Psoas muscle (tissue), 7 donors: ENCODE measurements at regions not wholly inside any gene's neighbourhood (a gene's known extent, or its start where the extent isn't known, plus 50 kb on each side); places are given as distances from the start of the nearest gene placed in this dataset.
"Not testable (repeated sequence)": the region's sequence is repeated elsewhere in the genome, so short reads cannot be mapped to it uniquely, and the experiment has no call there.

Source experiments
- ATAC-seq, 4 donors: fragments of 200-7000 bp; cut with Tn5 transposase; one replicate each; pipeline ENCODE4 v1.9.1; 2020; ENCODE audit warnings: moderate library complexity in 3 of 4, mild to moderate bottlenecking in 2 of 4
- DNase-seq, 2 donors: peaks; one replicate each; pipeline ENCODE4 v3.0.0-alpha.2; 2020
- H3K27ac ChIP-seq: fragments of 200-600 bp; one replicate; pipeline ENCODE4 v1.8.0; 2022
- H3K27me3 ChIP-seq, 3 donors: fragments of 200-600 bp in 1 of 3; one replicate each; pipeline versions ENCODE4 v1.6.1 to v1.8.0; 2013 to 2022; ENCODE audit warnings: low read length in 2 of 3, mild to moderate bottlenecking in 2 of 3, moderate library complexity in 1 of 3; ENCODE audit not compliant: insufficient read depth in 3 of 3
- H3K36me3 ChIP-seq, 2 donors: fragments of 200-600 bp in 1 of 2; one replicate each; pipeline versions ENCODE4 v1.6.1 to v1.8.0; 2013 to 2022; ENCODE audit warnings: low read depth in 1 of 2, mild to moderate bottlenecking in 1 of 2, moderate library complexity in 1 of 2; ENCODE audit not compliant: insufficient read depth in 1 of 2
- H3K4me1 ChIP-seq: fragments of 200-600 bp; one replicate; pipeline ENCODE4 v1.8.0; 2022
- H3K4me3 ChIP-seq: fragments of 200-600 bp; one replicate; pipeline ENCODE4 v1.8.0; 2022; ENCODE audit warnings: mild to moderate bottlenecking
- H3K9me3 ChIP-seq: fragments of 200-600 bp; one replicate; pipeline ENCODE4 v1.8.0; 2022
- WGBS, 3 donors: extraction: QIAGEN DNeasy Blood & Tissue Kit; methylation state at CpG; one replicate each; pipeline versions ENCODE4 v1.1.6 to v1.1.7; 2013; 5-methylcytosine and 5-hydroxymethylcytosine counted together
- intact Hi-C, 2 donors: fragments of 100-400 bp; cut with DNase I; formaldehyde crosslinking; loops; one replicate each; pipeline versions ENCODE4 v1.11.0 to v1.14.2; 2022
- TF ChIP-seq, protein P1 (sequence below): fragments of 200-600 bp; IDR thresholded peaks from one replicate; pipeline ENCODE4 v1.8.0; 2022; ENCODE audit warnings: antibody characterized with exemption
- donor health status: healthy with polysubstance abuse.
- donor health status: DM: no; HTN: no; CAD: no; lungs with moderate emphysema.
- donor health status: Bipolar disorder and iron deficiency.
- donor health status: healthy.
- donor health status: DM: yes; HTN: yes; CAD: no.
- donor health status: DM: no; HTN: no; CAD: no.
- donor health status: DM: yes; HTN: yes; CAD: no.

DNA sequence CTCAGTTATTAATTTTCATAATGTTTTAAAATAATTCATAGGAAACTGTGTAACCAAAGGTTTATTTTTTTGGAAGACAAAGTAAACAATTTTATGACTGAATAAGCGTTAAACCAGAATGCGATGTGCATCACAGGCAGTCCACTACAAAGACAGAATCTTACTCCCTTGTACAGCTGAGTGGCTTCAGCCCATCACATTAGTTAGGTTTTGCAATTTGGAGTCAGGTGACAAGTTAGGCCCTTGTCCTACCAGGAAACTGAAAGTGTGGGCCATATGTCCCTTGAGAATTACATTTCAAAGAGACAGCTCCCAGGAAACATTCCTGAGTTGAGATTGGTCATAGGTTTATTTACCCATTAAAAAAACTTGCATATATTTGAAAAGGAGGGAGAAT is 156.3 kb downstream of the MEX3B start:
- H3K27ac ChIP-seq: no peak overlapping the region
- peaks cover 6% of the 10 kb centered on the region for H3K4me1 ChIP-seq
- intact Hi-C loops: no loop called here
- no peaks in the 10 kb centered on the region for H3K36me3 ChIP-seq
- no peak for DNase-seq
- H3K9me3 ChIP-seq: no peaks in the 10 kb centered on the region
- no peaks in the 10 kb centered on the region for H3K27me3 ChIP-seq
- no peak for ATAC-seq
- H3K4me3 ChIP-seq: no peak overlapping the region
- 57 to 68% (median 61%) methylated on average over 2 of the region's 2 CpGs for WGBS, 3 donors
- TF ChIP-seq, protein P1, sequence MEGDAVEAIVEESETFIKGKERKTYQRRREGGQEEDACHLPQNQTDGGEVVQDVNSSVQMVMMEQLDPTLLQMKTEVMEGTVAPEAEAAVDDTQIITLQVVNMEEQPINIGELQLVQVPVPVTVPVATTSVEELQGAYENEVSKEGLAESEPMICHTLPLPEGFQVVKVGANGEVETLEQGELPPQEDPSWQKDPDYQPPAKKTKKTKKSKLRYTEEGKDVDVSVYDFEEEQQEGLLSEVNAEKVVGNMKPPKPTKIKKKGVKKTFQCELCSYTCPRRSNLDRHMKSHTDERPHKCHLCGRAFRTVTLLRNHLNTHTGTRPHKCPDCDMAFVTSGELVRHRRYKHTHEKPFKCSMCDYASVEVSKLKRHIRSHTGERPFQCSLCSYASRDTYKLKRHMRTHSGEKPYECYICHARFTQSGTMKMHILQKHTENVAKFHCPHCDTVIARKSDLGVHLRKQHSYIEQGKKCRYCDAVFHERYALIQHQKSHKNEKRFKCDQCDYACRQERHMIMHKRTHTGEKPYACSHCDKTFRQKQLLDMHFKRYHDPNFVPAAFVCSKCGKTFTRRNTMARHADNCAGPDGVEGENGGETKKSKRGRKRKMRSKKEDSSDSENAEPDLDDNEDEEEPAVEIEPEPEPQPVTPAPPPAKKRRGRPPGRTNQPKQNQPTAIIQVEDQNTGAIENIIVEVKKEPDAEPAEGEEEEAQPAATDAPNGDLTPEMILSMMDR: no peak

DNA sequence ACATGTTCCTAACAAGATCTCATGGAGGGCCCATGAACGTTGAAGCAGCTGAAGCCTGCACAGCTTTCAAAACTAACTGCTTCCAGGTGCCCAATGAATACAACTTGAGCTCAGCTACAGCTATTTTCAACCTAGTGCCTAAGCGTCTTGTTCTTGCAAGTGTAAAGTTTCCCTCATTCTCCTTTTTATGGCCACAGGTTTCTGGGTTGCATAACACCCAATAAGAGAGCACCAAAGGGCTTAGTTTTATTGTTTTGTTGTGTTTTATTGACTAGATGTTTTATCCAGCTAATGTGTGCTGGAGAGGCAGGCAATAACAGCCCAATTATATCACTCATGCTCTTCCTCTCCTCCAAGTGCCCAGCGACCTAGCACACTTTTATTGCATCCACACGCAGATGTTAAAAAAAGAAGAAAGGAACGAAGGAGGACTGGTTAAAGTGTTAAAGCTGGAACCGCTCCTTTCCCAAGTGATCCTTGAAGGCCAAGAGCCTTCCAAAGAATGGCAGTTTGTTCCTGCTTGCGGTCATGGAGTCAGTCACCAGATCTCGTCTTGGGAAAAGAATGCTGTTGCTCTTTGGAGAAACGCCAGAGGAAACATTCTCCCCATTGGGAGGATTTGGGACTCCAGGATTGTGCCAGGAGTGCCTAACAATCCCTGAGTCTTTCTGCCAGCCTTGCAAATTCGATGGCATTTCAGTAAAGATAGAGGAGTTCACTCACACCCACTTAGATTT is 156.9 kb downstream of the MEX3B start:
- WGBS, 3 donors: 29 to 54% (median 34%) methylated on average over 10 of the region's 10 CpGs
- Histone ChIP-seq H3K36me3 (no peaks in the 10 kb centered on the region), H3K4me3 (no peak overlapping the region), H3K4me1 (peaks cover 6% of the 10 kb centered on the region), H3K27me3 (no peaks in the 10 kb centered on the region), H3K9me3 (no peaks in the 10 kb centered on the region), H3K27ac (no peak overlapping the region)
- intact Hi-C loops: no loop called here
- DNase-seq (no peak), ATAC-seq (no peak)
- TF ChIP-seq, protein P1: no peak

DNA sequence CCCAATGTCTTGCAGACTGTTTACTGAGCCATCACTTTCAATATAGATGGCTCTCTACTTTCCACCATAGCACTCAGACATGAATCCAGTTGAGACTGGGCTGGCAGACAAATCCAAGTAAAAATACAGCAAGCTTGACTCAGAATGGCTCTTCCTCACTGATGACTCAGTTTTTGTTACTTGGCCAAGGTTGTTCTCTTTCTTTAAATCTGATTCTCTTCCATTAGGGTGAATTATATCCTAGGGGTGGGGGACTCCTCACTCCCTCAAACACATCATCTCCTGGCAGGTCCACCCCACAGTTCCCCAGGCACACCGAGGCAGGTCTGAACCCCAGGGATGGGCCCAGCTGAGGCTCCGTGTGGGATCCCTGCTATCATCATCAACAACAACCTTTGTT is 157.9 kb downstream of the MEX3B start:
- Histone ChIP-seq H3K36me3 (no peaks in the 10 kb centered on the region), H3K4me1 (peaks cover 6% of the 10 kb centered on the region), H3K27ac (no peak overlapping the region), H3K27me3 (no peaks in the 10 kb centered on the region), H3K9me3 (no peaks in the 10 kb centered on the region), H3K4me3 (no peak overlapping the region)
- DNase-seq: no peak
- 67 to 80% (median 79%) methylated on average over 2 of the region's 2 CpGs for WGBS, 3 donors
- no peak for ATAC-seq
- TF ChIP-seq, protein P1: no peak
- intact Hi-C loops: no loop called here

DNA sequence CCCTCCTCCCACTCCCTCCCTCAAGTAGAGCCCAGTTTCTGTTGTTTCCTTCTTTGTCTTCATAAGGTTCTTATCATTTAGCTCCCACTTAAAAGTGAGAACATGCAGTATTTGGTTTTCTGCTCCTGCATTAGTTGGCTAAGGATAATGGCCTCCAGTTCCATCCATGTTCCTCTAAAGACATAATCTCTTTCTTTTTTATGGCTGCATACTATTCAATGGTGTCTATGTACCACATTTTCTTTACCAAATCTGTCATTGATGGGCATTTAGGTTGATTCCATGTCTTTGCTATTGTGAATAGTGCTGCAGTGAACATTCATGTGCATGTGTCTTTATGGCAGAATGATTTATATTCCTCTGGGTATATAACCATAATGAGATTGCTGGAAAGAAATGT is 158.6 kb downstream of the MEX3B start:
- DNase-seq, intact Hi-C loops, H3K27me3 ChIP-seq, H3K27ac ChIP-seq, H3K36me3 ChIP-seq, H3K4me1 ChIP-seq, ATAC-seq, H3K9me3 ChIP-seq, H3K4me3 ChIP-seq: not testable (repeated sequence)

DNA sequence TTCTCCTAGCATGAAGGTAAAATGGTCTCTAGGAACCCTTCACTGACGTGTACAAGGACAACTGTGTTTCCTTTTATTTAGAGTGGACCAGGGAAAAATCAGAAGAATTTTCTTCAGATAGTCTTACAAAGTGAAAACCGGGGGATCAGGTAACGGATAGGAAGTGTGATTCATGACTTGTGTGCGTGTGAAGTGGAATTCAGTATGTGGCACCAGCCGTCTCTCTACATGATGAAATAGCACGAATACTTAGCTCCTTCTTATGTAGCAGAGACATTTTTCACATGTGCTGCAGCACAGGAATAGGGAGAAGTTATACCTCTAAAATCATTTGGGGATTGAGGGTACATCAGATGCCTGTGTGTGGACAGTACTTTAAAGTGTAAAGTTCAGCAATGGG is 159.2 kb downstream of the MEX3B start:
- no peaks in the 10 kb centered on the region for H3K9me3 ChIP-seq
- H3K27ac ChIP-seq: no peak overlapping the region
- intact Hi-C loops: no loop called here
- no peaks in the 10 kb centered on the region for H3K36me3 ChIP-seq
- no peak for ATAC-seq
- H3K4me1 ChIP-seq: peaks cover 6% of the 10 kb centered on the region
- DNase-seq: no peak
- 72 to 81% (median 80%) methylated on average over 6 of the region's 6 CpGs for WGBS, 3 donors
- TF ChIP-seq, protein P1: no peak
- H3K27me3 ChIP-seq: no peaks in the 10 kb centered on the region
- no peak overlapping the region for H3K4me3 ChIP-seq
